PC-9 (cell line): ENCODE measurements at regions not wholly inside any gene's neighbourhood (a gene's known extent, or its start where the extent isn't known, plus 50 kb on each side); places are given as distances from the start of the nearest gene placed in this dataset.

Experiments used
- BruUV-seq: library from RNA; stranded (reverse); fragments of 400-500 nt; replicated peaks from 2 replicates; lab custom pipeline; 2021; lab: Mats Ljungman, UMichigan
- CTCF ChIA-PET: fragments of 300-600 bp; sonication (Branson Sonifier 250); formaldehyde crosslinking; loops from one replicate; lab custom pipeline; 2022; ENCODE audit warnings: antibody characterized with exemption; lab: Charles Lee
- POLR2A ChIA-PET: fragments of 300-600 bp; sonication (Branson Sonifier 250); formaldehyde crosslinking; loops from one replicate; lab custom pipeline; 2022; ENCODE audit warnings: antibody characterized with exemption; ENCODE audit not compliant: unreplicated experiment; lab: Charles Lee
- DNase-seq, 2 experiments: peaks; one replicate each; pipeline versions ENCODE4 v3.0.0 to v3.0.0-alpha.2; 2015 to 2022; ENCODE audit warnings: mixed read lengths in 1 of 2
- H2AFZ ChIP-seq: fragments of 200-600 bp; sonication (generic); 2 replicates; pipeline ENCODE4 v1.8.1; 2017; ENCODE audit warnings: antibody characterized with exemption
- H3F3A ChIP-seq: fragments of 200-600 bp; sonication (generic); 2 replicates; pipeline ENCODE4 v1.8.1; 2017; ENCODE audit warnings: antibody characterized with exemption, mild to moderate bottlenecking, low read depth; ENCODE audit not compliant: insufficient read depth
- H3K27ac ChIP-seq: fragments of 200-600 bp; sonication (generic); 2 replicates; pipeline ENCODE4 v1.6.1; 2016; ENCODE audit warnings: mixed run types
- H3K27me3 ChIP-seq: fragments of 200-600 bp; sonication (generic); 2 replicates; pipeline ENCODE4 v1.6.1; 2016; ENCODE audit warnings: low read depth, mixed run types; ENCODE audit not compliant: insufficient read depth
- H3K36me3 ChIP-seq: fragments of 200-600 bp; sonication (generic); 2 replicates; pipeline ENCODE4 v1.6.1; 2016; ENCODE audit warnings: low read depth, mixed run types
- H3K4me1 ChIP-seq: fragments of 200-600 bp; sonication (generic); replicated peaks from 2 replicates; pipeline ENCODE4 v1.6.1; 2016; ENCODE audit warnings: mixed run types; ENCODE audit not compliant: insufficient read depth
- H3K4me2 ChIP-seq: fragments of 200-600 bp; sonication (generic); 2 replicates; pipeline ENCODE4 v1.6.1; 2017; ENCODE audit warnings: mixed run types
- H3K4me3 ChIP-seq: fragments of 200-600 bp; sonication (generic); 2 replicates; pipeline ENCODE4 v1.6.1; 2016; ENCODE audit warnings: mixed run types
- H3K79me2 ChIP-seq: fragments of 200-600 bp; sonication (generic); 2 replicates; pipeline ENCODE4 v1.6.1; 2017; ENCODE audit warnings: low read depth, mixed run types
- H3K9me2 ChIP-seq: fragments of 200-600 bp; sonication (generic); 2 replicates; pipeline ENCODE4 v1.8.1; 2017; ENCODE audit warnings: mild to moderate bottlenecking; ENCODE audit not compliant: insufficient read depth
- H3K9me3 ChIP-seq: fragments of 200-600 bp; sonication (generic); 2 replicates; pipeline ENCODE4 v1.8.1; 2016; ENCODE audit warnings: low read depth; ENCODE audit not compliant: insufficient read depth
- H4K20me1 ChIP-seq: fragments of 200-600 bp; sonication (generic); 2 replicates; pipeline ENCODE4 v1.8.1; 2017; ENCODE audit not compliant: insufficient read depth
- CTCF ChIP-seq: fragments of 200-600 bp; sonication (generic); conservative IDR thresholded peaks from 2 replicates; pipeline ENCODE4 v1.6.1; 2017; ENCODE audit warnings: mixed run types, antibody characterized with exemption, mild to moderate bottlenecking, moderate library complexity
- EZH2 ChIP-seq: fragments of 200-600 bp; sonication (generic); IDR thresholded peaks from 2 replicates; pipeline ENCODE4 v1.8.0; 2017; ENCODE audit warnings: antibody characterized with exemption, low read depth
- intact Hi-C: fragments of 100-400 bp; cut with micrococcal nuclease; formaldehyde crosslinking; loops from one replicate; pipeline ENCODE4 v1.10.0; 2022; ENCODE audit not compliant: unreplicated experiment

- no peak overlapping the region for H3K4me2 ChIP-seq
- no peaks in the 10 kb centered on the region for H3K36me3 ChIP-seq
- H4K20me1 ChIP-seq, result no peaks in the 10 kb centered on the region
- intact Hi-C loops, result no loop called here
- TF ChIP-seq EZH2 (no peak), CTCF (no peak)
- no peaks in the 10 kb centered on the region for H3F3A ChIP-seq
- H3K27ac ChIP-seq, result no peak overlapping the region
- H3K79me2 ChIP-seq, result no peaks in the 10 kb centered on the region
- no peaks in the 10 kb centered on the region for H3K9me3 ChIP-seq
- no TSS peak for BruUV-seq
- no peaks in the 10 kb centered on the region for H3K9me2 ChIP-seq
- H3K4me3 ChIP-seq, result no peak overlapping the region
- peaks cover 11% of the 10 kb centered on the region; the same call in 1 of the 2 replicates for H3K27me3 ChIP-seq
- H3K4me1 ChIP-seq, result no peaks in the 10 kb centered on the region
- ChIA-PET CTCF (no interaction called here), POLR2A (no interaction called here)
- no peak for DNase-seq
- no peak overlapping the region for H2AFZ ChIP-seq
Observed at GRCh38 chr10:128817636-128818035, 649.4 kb upstream of the MGMT start.

DNA sequence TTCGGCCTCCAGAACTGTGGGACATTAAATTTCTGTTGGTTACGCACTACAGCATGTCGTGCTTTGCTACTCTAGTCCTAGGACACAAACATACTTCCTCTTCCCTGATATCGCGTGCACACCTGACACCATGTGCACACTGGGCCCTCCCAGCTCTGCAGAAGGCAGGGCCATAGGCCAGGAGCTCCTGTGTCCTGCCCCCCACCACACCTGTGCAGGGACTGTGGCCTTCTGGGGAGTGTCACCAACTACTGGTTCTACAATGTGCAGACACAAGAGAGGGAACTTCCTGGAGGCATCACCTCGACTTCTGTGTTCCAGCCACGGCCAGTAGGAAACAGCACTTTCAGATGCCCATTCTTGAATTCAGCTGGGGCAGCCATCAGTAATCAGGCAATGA, 646.4 kb upstream of the MGMT start:
- POLR2A ChIA-PET, result no interaction called here
- H3K4me1 ChIP-seq, result no peaks in the 10 kb centered on the region

DNA sequence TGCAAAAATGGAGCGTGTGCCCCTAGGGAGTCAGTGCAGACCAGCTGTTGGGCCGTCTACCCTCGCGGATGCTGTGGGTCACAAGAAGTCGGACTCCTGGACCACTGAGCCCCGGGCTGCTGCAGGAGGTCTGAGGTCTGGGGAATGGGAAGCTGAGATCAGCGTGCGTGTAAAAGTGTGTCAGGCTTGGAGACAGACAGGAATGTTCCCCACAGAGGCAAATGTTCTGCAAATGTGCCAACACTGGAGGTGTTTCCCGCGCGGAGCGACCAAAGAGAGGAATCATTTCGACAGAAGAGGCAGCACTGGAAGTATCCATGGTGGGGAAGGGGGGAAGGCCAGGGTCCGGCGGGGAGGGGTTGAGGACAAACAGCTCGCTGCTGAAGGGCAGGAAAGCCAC, 643.8 kb upstream of the MGMT start:
- no TSS peak for BruUV-seq
- Histone ChIP-seq H3K27ac (no peak overlapping the region), H4K20me1 (no peaks in the 10 kb centered on the region), H3K79me2 (no peaks in the 10 kb centered on the region), H3K27me3 (peaks cover 41% of the 10 kb centered on the region), H3K4me3 (no peak overlapping the region), H3K4me1 (no peaks in the 10 kb centered on the region), H3K36me3 (no peaks in the 10 kb centered on the region), H3K9me3 (no peaks in the 10 kb centered on the region), H3K4me2 (no peak overlapping the region), H3F3A (no peaks in the 10 kb centered on the region), H2AFZ (no peak overlapping the region), H3K9me2 (no peaks in the 10 kb centered on the region)
- POLR2A ChIA-PET, result no interaction called here
- DNase-seq, result no peak
- CTCF ChIA-PET, result no interaction called here
- no peak for TF ChIP-seq EZH2
- TF ChIP-seq CTCF, result no peak
- intact Hi-C loops, result no loop called here

More for the DNA sequence above, 646.4 kb upstream of the MGMT start:
- CTCF ChIA-PET, result no interaction called here
- Histone ChIP-seq H3F3A (no peaks in the 10 kb centered on the region), H3K27ac (no peak overlapping the region), H4K20me1 (no peaks in the 10 kb centered on the region), H2AFZ (no peak overlapping the region), H3K4me3 (no peak overlapping the region), H3K27me3 (peaks cover 33% of the 10 kb centered on the region), H3K79me2 (no peaks in the 10 kb centered on the region), H3K4me2 (no peak overlapping the region), H3K9me2 (no peaks in the 10 kb centered on the region), H3K36me3 (no peaks in the 10 kb centered on the region), H3K9me3 (no peaks in the 10 kb centered on the region)
- no TSS peak for BruUV-seq
- TF ChIP-seq CTCF, result no peak
- TF ChIP-seq EZH2, result no peak
- no peak for DNase-seq
- intact Hi-C loops, result no loop called here
